Spleen (tissue), 11 donors: ENCODE measurements at regions not wholly inside any gene's neighbourhood (a gene's known extent, or its start where the extent isn't known, plus 50 kb on each side); places are given as distances from the start of the nearest gene placed in this dataset.

Experiments
- DNase-seq: peaks from one replicate; pipeline ENCODE4 v3.0.0-alpha.2; 2020
- H3K27ac ChIP-seq, 8 donors: fragments of 200-600 bp; sonication (generic) in 7 of 8; 1 replicate in 4 of 8; 2 replicates in 4 of 8; pipeline versions ENCODE4 v1.5.0 to v1.8.0; 2016 to 2021; ENCODE audit warnings: inconsistent platforms in 4 of 8, mild to moderate bottlenecking in 4 of 8, moderate library complexity in 1 of 8
- H3K27me3 ChIP-seq, 7 donors: fragments of 200-600 bp; sonication (generic) in 6 of 7; replicated peaks in 1 of 7; 1 replicate in 4 of 7; 2 replicates in 3 of 7; pipeline versions ENCODE4 v1.5.0 to v1.8.0; 2016 to 2021; ENCODE audit warnings: inconsistent platforms in 3 of 7, mild to moderate bottlenecking in 1 of 7
- H3K36me3 ChIP-seq, 6 donors: fragments of 200-600 bp; sonication (generic) in 5 of 6; 1 replicate in 4 of 6; 2 replicates in 2 of 6; pipeline versions ENCODE4 v1.5.0 to v1.8.0; 2016 to 2021; ENCODE audit warnings: inconsistent platforms in 2 of 6
- H3K4me1 ChIP-seq, 6 donors: fragments of 200-600 bp; sonication (generic) in 5 of 6; 1 replicate in 3 of 6; 2 replicates in 3 of 6; pipeline versions ENCODE4 v1.5.0 to v1.8.0; 2016 to 2021; ENCODE audit warnings: inconsistent platforms in 3 of 6
- H3K4me3 ChIP-seq, 8 donors: fragments of 200-600 bp; sonication (generic) in 7 of 8; 1 replicate in 4 of 8; 2 replicates in 4 of 8; pipeline versions ENCODE4 v1.5.0 to v1.8.0; 2016 to 2021; ENCODE audit warnings: inconsistent platforms in 4 of 8, mild to moderate bottlenecking in 4 of 8, moderate library complexity in 2 of 8
- H3K9me3 ChIP-seq, 8 donors: fragments of 200-600 bp; sonication (generic) in 7 of 8; 1 replicate in 4 of 8; 2 replicates in 4 of 8; pipeline versions ENCODE4 v1.5.0 to v1.8.0; 2016 to 2021; ENCODE audit warnings: inconsistent platforms in 4 of 8
- CTCF ChIP-seq, 11 experiments: fragments of 200-600 bp in 7 of 11; fragments of 450-650 bp in 4 of 11; sonication (generic) in 4 of 11; IDR thresholded peaks in 8 of 11; conservative IDR thresholded peaks in 3 of 11; 1 replicate in 7 of 11; 2 replicates in 4 of 11; pipeline versions ENCODE4 v1.4.0 to v1.8.0; 2016 to 2021; ENCODE audit warnings: antibody characterized with exemption in 11 of 11, inconsistent platforms in 4 of 11, mild to moderate bottlenecking in 1 of 11
- POLR2A ChIP-seq, 3 donors: fragments of 450-650 bp; IDR thresholded peaks; one replicate each; pipeline ENCODE4 v1.5.1; 2017; ENCODE audit warnings: antibody characterized with exemption in 3 of 3, mild to moderate bottlenecking in 1 of 3
- POLR2AphosphoS5 ChIP-seq, 3 donors: sonication (generic); formaldehyde crosslinking; IDR thresholded peaks; one replicate each; pipeline ENCODE4 v1.5.1; 2017; ENCODE audit warnings: antibody characterized with exemption in 3 of 3
- WGBS, 5 donors: extraction: QIAGEN DNeasy Blood & Tissue Kit in 3 of 5; methylation state at CpG; one replicate each; pipeline versions ENCODE4 v1.1.5 to v1.1.7; 2013 to 2018; 5-methylcytosine and 5-hydroxymethylcytosine counted together
- intact Hi-C: fragments of 100-400 bp; cut with DNase I; formaldehyde crosslinking; loops from one replicate; pipeline ENCODE4 v1.15.0; 2023; ENCODE audit warnings: low total_unique reads
- donor health status: healthy with polysubstance abuse.
- donor health status: DM: no; HTN: no; CAD: no; lungs with moderate emphysema.
- donor health status: DM: no; HTN: no; CAD: no.
- donor health status: Bipolar disorder and iron deficiency.
- donor health status: healthy.
- donor health status: DM: no; HTN: no; CAD: no.
- donor health status: DM: yes; HTN: yes; CAD: no.

GRCh38 chr13:82248762-82249161 is 1633.5 kb downstream of the SLITRK1 start:
- TF ChIP-seq CTCF (IDR thresholded peaks at IDR 0.05 in 8 of 11, conservative IDR thresholded peaks at IDR 0.05 in 3 of 11) (no peak), POLR2A (IDR thresholded peaks at IDR 0.05) (no peak), POLR2AphosphoS5 (IDR thresholded peaks at IDR 0.05) (no peak)
- intact Hi-C loops: no loop called here
- H3K27me3 ChIP-seq: no peaks in the 10 kb centered on the region
- H3K4me3 ChIP-seq: no peak overlapping the region
- H3K4me1 ChIP-seq: no peaks in the 10 kb centered on the region
- DNase-seq: no peak
- H3K27ac ChIP-seq: no peak overlapping the region
- H3K9me3 ChIP-seq: no peaks in the 10 kb centered on the region
- 60 to 70% (median 64%) methylated on average over 1 of the region's 1 CpG for WGBS, 5 donors
- no peaks in the 10 kb centered on the region for H3K36me3 ChIP-seq

GRCh38 chr13:82245860-82246259 is 1636.4 kb downstream of the SLITRK1 start:
- intact Hi-C loops: no loop called here

GRCh38 chr13:82224806-82225205 is 1657.5 kb downstream of the SLITRK1 start:
- intact Hi-C loops: no loop called here

More at GRCh38 chr13:82245860-82246259, 1636.4 kb downstream of the SLITRK1 start:
- H3K4me3 ChIP-seq: no peak overlapping the region
- WGBS, 5 donors: 83 to 100% (median 92%) methylated on average over 1 of the region's 1 CpG
- H3K27me3 ChIP-seq: no peaks in the 10 kb centered on the region
- no peak for DNase-seq
- TF ChIP-seq CTCF (IDR thresholded peaks at IDR 0.05 in 8 of 11, conservative IDR thresholded peaks at IDR 0.05 in 3 of 11): no peak
- no peak for TF ChIP-seq POLR2A (IDR thresholded peaks at IDR 0.05)
- no peak for TF ChIP-seq POLR2AphosphoS5 (IDR thresholded peaks at IDR 0.05)
- H3K4me1 ChIP-seq: no peaks in the 10 kb centered on the region
- H3K9me3 ChIP-seq: peaks cover 0 to under 1% (median 0%) of the 10 kb centered on the region in 8 donors
- no peak overlapping the region for H3K27ac ChIP-seq
- no peaks in the 10 kb centered on the region for H3K36me3 ChIP-seq

GRCh38 chr13:82221621-82222020 is 1660.7 kb downstream of the SLITRK1 start:
- no peak for TF ChIP-seq POLR2AphosphoS5 (IDR thresholded peaks at IDR 0.05)
- no peak for TF ChIP-seq CTCF (IDR thresholded peaks at IDR 0.05 in 8 of 11, conservative IDR thresholded peaks at IDR 0.05 in 3 of 11)
- TF ChIP-seq POLR2A (IDR thresholded peaks at IDR 0.05): no peak
- DNase-seq: no peak
- H3K27ac ChIP-seq: no peak overlapping the region
- WGBS, 5 donors: 81 to 93% (median 85%) methylated on average over 4 of the region's 4 CpGs
- H3K4me3 ChIP-seq: no peak overlapping the region
- no peaks in the 10 kb centered on the region for H3K36me3 ChIP-seq
- no peaks in the 10 kb centered on the region for H3K27me3 ChIP-seq
- intact Hi-C loops: no loop called here
- H3K9me3 ChIP-seq: peaks cover 0 to 12% (median 4%) of the 10 kb centered on the region in 8 donors
- H3K4me1 ChIP-seq: no peaks in the 10 kb centered on the region

More at GRCh38 chr13:82224806-82225205, 1657.5 kb downstream of the SLITRK1 start:
- H3K27me3 ChIP-seq: no peaks in the 10 kb centered on the region
- no peak overlapping the region for H3K4me3 ChIP-seq
- no peak for DNase-seq
- H3K27ac ChIP-seq: no peak overlapping the region
- H3K9me3 ChIP-seq: peaks cover 0 to 22% (median 9%) of the 10 kb centered on the region in 8 donors
- no peaks in the 10 kb centered on the region for H3K4me1 ChIP-seq
- no peak for TF ChIP-seq POLR2AphosphoS5 (IDR thresholded peaks at IDR 0.05)
- TF ChIP-seq POLR2A (IDR thresholded peaks at IDR 0.05): no peak
- no peak for TF ChIP-seq CTCF (IDR thresholded peaks at IDR 0.05 in 8 of 11, conservative IDR thresholded peaks at IDR 0.05 in 3 of 11)
- no peaks in the 10 kb centered on the region for H3K36me3 ChIP-seq
- 70 to 84% (median 79%) methylated on average over 3 of the region's 3 CpGs for WGBS, 5 donors
